Transverse colon (tissue), 4 donors: ENCODE measurements at regions not wholly inside any gene's neighbourhood (a gene's known extent, or its start where the extent isn't known, plus 50 kb on each side); places are given as distances from the start of the nearest gene placed in this dataset.
"Not testable (repeated sequence)": the region's sequence is repeated elsewhere in the genome, so short reads cannot be mapped to it uniquely, and the experiment has no call there.

Source experiments
- DNase-seq: peaks from one replicate; pipeline ENCODE4 v3.0.0-alpha.2; 2019
- H3K27ac ChIP-seq, 4 donors: fragments of 200-600 bp; sonication (generic); 2 replicates each; pipeline ENCODE4 v1.5.1; 2016 to 2018; ENCODE audit warnings: inconsistent platforms in 4 of 4
- H3K27me3 ChIP-seq: fragments of 200-600 bp; sonication (generic); 2 replicates; pipeline ENCODE4 v1.5.1; 2017; ENCODE audit warnings: inconsistent platforms
- H3K36me3 ChIP-seq, 4 donors: fragments of 200-600 bp; sonication (generic); 2 replicates each; pipeline ENCODE4 v1.5.1; 2017 to 2019; ENCODE audit warnings: inconsistent platforms in 4 of 4
- H3K4me1 ChIP-seq, 4 donors: fragments of 200-600 bp; sonication (generic); 2 replicates each; pipeline ENCODE4 v1.5.1; 2017 to 2020; ENCODE audit warnings: inconsistent platforms in 4 of 4
- H3K4me3 ChIP-seq, 4 donors: fragments of 200-600 bp; sonication (generic); 1 replicate in 1 of 4; 2 replicates in 3 of 4; pipeline versions ENCODE4 v1.5.1 to v1.6.1; 2017 to 2019; ENCODE audit warnings: inconsistent platforms in 4 of 4
- H3K9me3 ChIP-seq, 2 donors: fragments of 200-600 bp; sonication (generic); 2 replicates each; pipeline ENCODE4 v1.5.1; 2017 to 2019; ENCODE audit warnings: inconsistent platforms in 2 of 2
- CTCF ChIP-seq, 5 experiments: fragments of 200-600 bp in 3 of 5; fragments of 450-650 bp in 2 of 5; sonication (generic) in 3 of 5; IDR thresholded peaks; 1 replicate in 2 of 5; 2 replicates in 3 of 5; pipeline ENCODE4 v1.5.1; 2016 to 2017; ENCODE audit warnings: antibody characterized with exemption in 5 of 5, inconsistent platforms in 3 of 5, mild to moderate bottlenecking in 2 of 5, moderate library complexity in 1 of 5
- WGBS, 2 donors: methylation state at CpG; one replicate each; pipeline ENCODE4 v1.1.5; 2018; ENCODE audit warnings: low coverage in 1 of 2; 5-methylcytosine and 5-hydroxymethylcytosine counted together
- in situ Hi-C, 4 donors: fragments of 200-750 bp; cut with MboI; loops; one replicate each; pipeline versions ENCODE4 v1.15.0 to v1.15.1; 2017; ENCODE audit warnings: low sequenced_read_pairs in 3 of 4, low pct_ligation_motif_present in 1 of 4, low pct_unique_long_range_greater_than_20kb in 1 of 4
- intact Hi-C: fragments of 100-400 bp; cut with DNase I; formaldehyde crosslinking; loops from one replicate; pipeline ENCODE4 v1.15.1; 2023; ENCODE audit warnings: low total_unique reads

GRCh38 chr17:46424187-46424884 is 62.8 kb upstream of the ARL17B start:
- peak in 2 of 5 experiments; percentile 12 to 29 for TF ChIP-seq CTCF (IDR thresholded peaks at IDR 0.05)
- in situ Hi-C loops = not testable (repeated sequence)

GRCh38 chr17:46417907-46418306 is 56.3 kb upstream of the ARL17B start:
- WGBS, 2 donors = 83% methylated on average over 1 of the region's 7 CpGs; no CpG with 5 or more reads in 1 of the 2 donors
- H3K4me1 ChIP-seq, DNase-seq, H3K4me3 ChIP-seq, intact Hi-C loops, H3K9me3 ChIP-seq, H3K36me3 ChIP-seq, H3K27me3 ChIP-seq, in situ Hi-C loops, H3K27ac ChIP-seq: not testable (repeated sequence)

More at GRCh38 chr17:46424187-46424884, 62.8 kb upstream of the ARL17B start:
- H3K36me3 ChIP-seq, H3K27ac ChIP-seq, H3K27me3 ChIP-seq, DNase-seq, H3K9me3 ChIP-seq, H3K4me3 ChIP-seq, H3K4me1 ChIP-seq, intact Hi-C loops: not testable (repeated sequence)
- 0 to 8% methylated on average over 1 of the region's 2 CpGs for WGBS, 2 donors

GRCh38 chr17:46417261-46417660 is 55.7 kb upstream of the ARL17B start:
- H3K4me3 ChIP-seq, H3K27ac ChIP-seq, DNase-seq, H3K36me3 ChIP-seq, intact Hi-C loops, H3K27me3 ChIP-seq, H3K4me1 ChIP-seq, in situ Hi-C loops, H3K9me3 ChIP-seq: not testable (repeated sequence)
- no CpG with 5 or more reads among the region's 1 CpG for WGBS, 2 donors

GRCh38 chr17:46414559-46414958 is 53.0 kb upstream of the ARL17B start:
- H3K9me3 ChIP-seq, H3K4me3 ChIP-seq, H3K27me3 ChIP-seq, H3K4me1 ChIP-seq, H3K36me3 ChIP-seq, intact Hi-C loops, DNase-seq, H3K27ac ChIP-seq, in situ Hi-C loops: not testable (repeated sequence)
- WGBS, 2 donors = no CpG with 5 or more reads among the region's 3 CpGs

GRCh38 chr17:46412156-46412555 is 50.6 kb upstream of the ARL17B start:
- H3K9me3 ChIP-seq, DNase-seq, intact Hi-C loops, H3K4me3 ChIP-seq, H3K27ac ChIP-seq, in situ Hi-C loops, H3K36me3 ChIP-seq, H3K4me1 ChIP-seq, H3K27me3 ChIP-seq: not testable (repeated sequence)
- 96% methylated on average over 3 of the region's 4 CpGs; no CpG with 5 or more reads in 1 of the 2 donors for WGBS, 2 donors

- H3K9me3 ChIP-seq, H3K4me1 ChIP-seq, intact Hi-C loops, H3K4me3 ChIP-seq, H3K36me3 ChIP-seq, DNase-seq, H3K27ac ChIP-seq, in situ Hi-C loops, H3K27me3 ChIP-seq: not testable (repeated sequence)
- no CpG with 5 or more reads among the region's 5 CpGs for WGBS, 2 donors
Observed at GRCh38 chr17:46411172-46411852, 49.7 kb upstream of the ARL17B start.
